Liver (tissue), 8 donors: ENCODE measurements at regions not wholly inside any gene's neighbourhood (a gene's known extent, or its start where the extent isn't known, plus 50 kb on each side); places are given as distances from the start of the nearest gene placed in this dataset.

Experiments used
- DNase-seq: peaks from one replicate; pipeline ENCODE4 v3.0.0-alpha.2; 2017; ENCODE audit warnings: low spot score
- H3K27ac ChIP-seq, 2 donors: one replicate each; pipeline ENCODE4 v1.7.0; 2013; ENCODE audit warnings: inconsistent platforms in 2 of 2, low read length in 2 of 2, control low read depth in 1 of 2, low read depth in 1 of 2, mild to moderate bottlenecking in 1 of 2
- H3K27me3 ChIP-seq, 4 donors: one replicate each; pipeline versions ENCODE4 v1.6.1 to v1.7.0; 2013; ENCODE audit warnings: low read length in 3 of 4, inconsistent platforms in 1 of 4, mild to moderate bottlenecking in 1 of 4, moderate library complexity in 1 of 4; ENCODE audit not compliant: control insufficient read depth in 4 of 4, insufficient read depth in 4 of 4
- H3K36me3 ChIP-seq, 4 donors: one replicate each; pipeline versions ENCODE4 v1.6.1 to v1.7.0; 2013; ENCODE audit warnings: low read length in 3 of 4, mild to moderate bottlenecking in 3 of 4, low read depth in 1 of 4, moderate library complexity in 1 of 4; ENCODE audit not compliant: control insufficient read depth in 4 of 4, insufficient read depth in 3 of 4
- H3K4me1 ChIP-seq, 4 donors: one replicate each; pipeline versions ENCODE4 v1.6.1 to v1.7.0; 2013; ENCODE audit warnings: low read length in 3 of 4, mild to moderate bottlenecking in 3 of 4, moderate library complexity in 1 of 4; ENCODE audit not compliant: control insufficient read depth in 4 of 4, insufficient read depth in 4 of 4
- H3K4me3 ChIP-seq, 3 donors: one replicate each; pipeline versions ENCODE4 v1.6.1 to v1.7.0; 2013; ENCODE audit warnings: low read length in 3 of 3, control low read depth in 1 of 3, low read depth in 1 of 3, mild to moderate bottlenecking in 1 of 3
- H3K9ac ChIP-seq, 2 donors: one replicate each; pipeline ENCODE4 v1.7.0; 2013; ENCODE audit warnings: low read length in 2 of 2, mild to moderate bottlenecking in 2 of 2, moderate library complexity in 2 of 2, control low read depth in 1 of 2, low read depth in 1 of 2
- H3K9me3 ChIP-seq, 4 donors: one replicate each; pipeline versions ENCODE4 v1.6.1 to v1.7.0; 2013; ENCODE audit warnings: low read length in 3 of 4; ENCODE audit not compliant: control insufficient read depth in 4 of 4
- EGR1 ChIP-seq, 2 donors: IDR thresholded peaks; 2 replicates each; pipeline ENCODE4 v1.6.1; 2016 to 2018; ENCODE audit warnings: antibody characterized with exemption in 2 of 2, low read depth in 2 of 2
- FOXA1 ChIP-seq: IDR thresholded peaks from 2 replicates; pipeline ENCODE4 v1.6.1; 2016; ENCODE audit warnings: antibody characterized with exemption
- FOXA2 ChIP-seq: IDR thresholded peaks from 2 replicates; pipeline ENCODE4 v1.6.1; 2016; ENCODE audit warnings: antibody characterized with exemption
- GABPA ChIP-seq, 2 donors: IDR thresholded peaks in 1 of 2; conservative IDR thresholded peaks in 1 of 2; 2 replicates each; pipeline ENCODE4 v1.6.1; 2016; ENCODE audit warnings: antibody characterized with exemption in 2 of 2, mild to moderate bottlenecking in 1 of 2, moderate library complexity in 1 of 2
- HNF4G ChIP-seq: IDR thresholded peaks from 2 replicates; pipeline ENCODE4 v1.6.1; 2016; ENCODE audit warnings: antibody characterized with exemption
- JUND ChIP-seq, 2 donors: IDR thresholded peaks; 2 replicates each; pipeline ENCODE4 v1.6.1; 2016; ENCODE audit warnings: antibody characterized with exemption in 2 of 2
- NR2F2 ChIP-seq: IDR thresholded peaks from 2 replicates; pipeline ENCODE4 v1.6.1; 2016; ENCODE audit warnings: antibody characterized with exemption
- RAD21 ChIP-seq, 2 donors: IDR thresholded peaks; 2 replicates each; pipeline ENCODE4 v1.6.1; 2016; ENCODE audit warnings: antibody characterized with exemption in 2 of 2, mild to moderate bottlenecking in 2 of 2
- RXRA ChIP-seq, 2 donors: IDR thresholded peaks; 2 replicates each; pipeline ENCODE4 v1.6.1; 2017 to 2018; ENCODE audit warnings: antibody characterized with exemption in 2 of 2, mild to moderate bottlenecking in 1 of 2
- SP1 ChIP-seq: IDR thresholded peaks from 2 replicates; pipeline ENCODE4 v1.6.1; 2018; ENCODE audit warnings: antibody characterized with exemption, mild to moderate bottlenecking
- TAF1 ChIP-seq: conservative IDR thresholded peaks from 2 replicates; pipeline ENCODE4 v1.6.1; 2016; ENCODE audit warnings: antibody characterized with exemption, mild to moderate bottlenecking
- WGBS: extraction: QIAGEN DNeasy Blood & Tissue Kit; methylation state at CpG from one replicate; pipeline ENCODE4 v1.1.7; 2013; 5-methylcytosine and 5-hydroxymethylcytosine counted together
- TF ChIP-seq, protein P1 (sequence below): IDR thresholded peaks from 2 replicates; pipeline ENCODE4 v1.6.1; 2016; ENCODE audit warnings: antibody characterized with exemption
- TF ChIP-seq, protein P2 (sequence below): IDR thresholded peaks from 2 replicates; pipeline ENCODE4 v1.6.1; 2016; ENCODE audit warnings: antibody characterized with exemption, mild to moderate bottlenecking
- TF ChIP-seq, protein P3 (sequence below): fragments of 150-350 bp; IDR thresholded peaks from 2 replicates; pipeline ENCODE4 v1.5.1; 2017; ENCODE audit warnings: improper control_type of control experiment, low read depth, low read length; ENCODE audit not compliant: missing input control
- donor health status: healthy.
- donor health status: healthy.
- donor health status: healthy.
- donor health status: healthy.
- donor health status: healthy.

DNA sequence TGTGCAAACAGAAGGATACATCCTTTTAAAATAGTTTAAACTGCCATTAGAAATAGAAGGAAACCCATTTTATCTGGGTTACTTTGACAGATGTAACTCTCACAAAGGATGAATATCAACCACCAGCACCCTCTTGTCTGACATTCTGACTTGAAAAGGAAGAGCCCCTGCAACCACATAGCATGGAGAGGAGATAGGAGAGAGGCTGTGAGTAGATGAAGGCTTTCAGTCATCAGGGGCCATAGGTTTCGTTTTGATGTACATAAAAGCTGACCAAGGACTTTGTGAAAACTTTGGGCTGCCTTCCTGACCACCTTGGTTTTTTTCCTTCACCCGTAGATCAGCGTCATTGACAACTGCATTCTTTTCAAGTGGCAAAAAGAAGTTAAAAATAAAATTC lies 211.6 kb upstream of the PRPS1L1 start:
- whole genome bisulfite sequencing, result 33% methylated on average over 3 of the region's 3 CpGs
- H3K27me3 ChIP-seq, result peaks cover 0 to 7% (median 0%) of the 10 kb centered on the region in 4 donors
- no peaks in the 10 kb centered on the region for H3K36me3 ChIP-seq
- no peaks in the 10 kb centered on the region for H3K4me1 ChIP-seq
- H3K9ac ChIP-seq, result no peak overlapping the region
- H3K27ac ChIP-seq, result no peak overlapping the region
- H3K9me3 ChIP-seq, result peaks cover 0 to 4% (median 2%) of the 10 kb centered on the region in 4 donors
- TF ChIP-seq JUND (IDR thresholded peaks at IDR 0.05) (no peak), SP1 (no peak), GABPA (IDR thresholded peaks at IDR 0.05 in 1 of 2, conservative IDR thresholded peaks at IDR 0.05 in 1 of 2) (no peak), RAD21 (IDR thresholded peaks at IDR 0.05) (no peak), NR2F2 (no peak), EGR1 (IDR thresholded peaks at IDR 0.05; ENCODE audit: low read depth in 2 of 2) (no peak), HNF4G (no peak)
- TF ChIP-seq, protein P1, sequence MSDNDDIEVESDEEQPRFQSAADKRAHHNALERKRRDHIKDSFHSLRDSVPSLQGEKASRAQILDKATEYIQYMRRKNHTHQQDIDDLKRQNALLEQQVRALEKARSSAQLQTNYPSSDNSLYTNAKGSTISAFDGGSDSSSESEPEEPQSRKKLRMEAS, result no peak
- no peak overlapping the region for H3K4me3 ChIP-seq
- DNase-seq, result no peak

DNA sequence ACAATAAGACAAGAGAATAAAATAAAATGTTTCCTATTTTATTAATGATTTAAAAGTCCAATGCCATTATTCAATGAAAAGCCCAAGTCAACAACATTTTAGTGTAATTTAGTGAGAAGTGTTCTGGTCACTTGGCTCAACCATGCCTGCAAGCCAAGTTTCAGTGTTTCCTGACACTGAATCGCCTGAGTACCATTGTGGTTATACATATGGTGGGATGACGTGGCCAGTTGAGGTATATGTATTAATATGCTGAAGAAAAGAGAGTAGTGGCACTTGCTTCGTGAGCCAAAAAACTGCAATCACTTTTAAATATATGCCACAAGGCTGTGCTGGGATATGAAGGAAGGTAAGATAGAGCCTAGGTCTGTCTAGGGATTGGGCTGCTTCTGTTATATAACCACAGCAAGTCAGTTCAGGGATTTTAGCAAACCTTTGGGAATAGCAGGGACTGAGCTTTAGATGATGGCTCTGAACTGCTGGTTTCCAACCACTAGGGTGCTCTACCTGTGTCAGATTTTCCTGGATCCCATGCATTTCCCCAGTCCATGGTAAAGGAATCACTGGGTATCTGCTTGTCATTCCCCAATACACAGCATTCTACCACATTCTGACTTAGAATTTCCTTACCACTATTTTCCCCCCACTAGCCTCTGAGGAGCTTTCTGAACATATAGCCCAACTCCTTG lies 214.0 kb upstream of the PRPS1L1 start:
- H3K4me3 ChIP-seq, result no peak overlapping the region
- WGBS, result 66% methylated on average over 3 of the region's 3 CpGs
- H3K27me3 ChIP-seq, result peaks cover 0 to 7% (median 0%) of the 10 kb centered on the region in 4 donors
- H3K4me1 ChIP-seq, result no peaks in the 10 kb centered on the region
- H3K9ac ChIP-seq, result no peak overlapping the region
- H3K9me3 ChIP-seq, result peaks cover 0 to 9% (median 3%) of the 10 kb centered on the region in 4 donors
- TF ChIP-seq, protein P2, sequence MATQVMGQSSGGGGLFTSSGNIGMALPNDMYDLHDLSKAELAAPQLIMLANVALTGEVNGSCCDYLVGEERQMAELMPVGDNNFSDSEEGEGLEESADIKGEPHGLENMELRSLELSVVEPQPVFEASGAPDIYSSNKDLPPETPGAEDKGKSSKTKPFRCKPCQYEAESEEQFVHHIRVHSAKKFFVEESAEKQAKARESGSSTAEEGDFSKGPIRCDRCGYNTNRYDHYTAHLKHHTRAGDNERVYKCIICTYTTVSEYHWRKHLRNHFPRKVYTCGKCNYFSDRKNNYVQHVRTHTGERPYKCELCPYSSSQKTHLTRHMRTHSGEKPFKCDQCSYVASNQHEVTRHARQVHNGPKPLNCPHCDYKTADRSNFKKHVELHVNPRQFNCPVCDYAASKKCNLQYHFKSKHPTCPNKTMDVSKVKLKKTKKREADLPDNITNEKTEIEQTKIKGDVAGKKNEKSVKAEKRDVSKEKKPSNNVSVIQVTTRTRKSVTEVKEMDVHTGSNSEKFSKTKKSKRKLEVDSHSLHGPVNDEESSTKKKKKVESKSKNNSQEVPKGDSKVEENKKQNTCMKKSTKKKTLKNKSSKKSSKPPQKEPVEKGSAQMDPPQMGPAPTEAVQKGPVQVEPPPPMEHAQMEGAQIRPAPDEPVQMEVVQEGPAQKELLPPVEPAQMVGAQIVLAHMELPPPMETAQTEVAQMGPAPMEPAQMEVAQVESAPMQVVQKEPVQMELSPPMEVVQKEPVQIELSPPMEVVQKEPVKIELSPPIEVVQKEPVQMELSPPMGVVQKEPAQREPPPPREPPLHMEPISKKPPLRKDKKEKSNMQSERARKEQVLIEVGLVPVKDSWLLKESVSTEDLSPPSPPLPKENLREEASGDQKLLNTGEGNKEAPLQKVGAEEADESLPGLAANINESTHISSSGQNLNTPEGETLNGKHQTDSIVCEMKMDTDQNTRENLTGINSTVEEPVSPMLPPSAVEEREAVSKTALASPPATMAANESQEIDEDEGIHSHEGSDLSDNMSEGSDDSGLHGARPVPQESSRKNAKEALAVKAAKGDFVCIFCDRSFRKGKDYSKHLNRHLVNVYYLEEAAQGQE, result no peak
- TF ChIP-seq, protein P3, sequence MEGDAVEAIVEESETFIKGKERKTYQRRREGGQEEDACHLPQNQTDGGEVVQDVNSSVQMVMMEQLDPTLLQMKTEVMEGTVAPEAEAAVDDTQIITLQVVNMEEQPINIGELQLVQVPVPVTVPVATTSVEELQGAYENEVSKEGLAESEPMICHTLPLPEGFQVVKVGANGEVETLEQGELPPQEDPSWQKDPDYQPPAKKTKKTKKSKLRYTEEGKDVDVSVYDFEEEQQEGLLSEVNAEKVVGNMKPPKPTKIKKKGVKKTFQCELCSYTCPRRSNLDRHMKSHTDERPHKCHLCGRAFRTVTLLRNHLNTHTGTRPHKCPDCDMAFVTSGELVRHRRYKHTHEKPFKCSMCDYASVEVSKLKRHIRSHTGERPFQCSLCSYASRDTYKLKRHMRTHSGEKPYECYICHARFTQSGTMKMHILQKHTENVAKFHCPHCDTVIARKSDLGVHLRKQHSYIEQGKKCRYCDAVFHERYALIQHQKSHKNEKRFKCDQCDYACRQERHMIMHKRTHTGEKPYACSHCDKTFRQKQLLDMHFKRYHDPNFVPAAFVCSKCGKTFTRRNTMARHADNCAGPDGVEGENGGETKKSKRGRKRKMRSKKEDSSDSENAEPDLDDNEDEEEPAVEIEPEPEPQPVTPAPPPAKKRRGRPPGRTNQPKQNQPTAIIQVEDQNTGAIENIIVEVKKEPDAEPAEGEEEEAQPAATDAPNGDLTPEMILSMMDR, result no peak
- TF ChIP-seq RXRA (IDR thresholded peaks at IDR 0.05) (no peak), FOXA1 (no peak), SP1 (no peak), TAF1 (no peak), JUND (IDR thresholded peaks at IDR 0.05) (no peak), GABPA (IDR thresholded peaks at IDR 0.05 in 1 of 2, conservative IDR thresholded peaks at IDR 0.05 in 1 of 2) (no peak), NR2F2 (no peak), FOXA2 (no peak)
- no peak overlapping the region for H3K27ac ChIP-seq
- no peaks in the 10 kb centered on the region for H3K36me3 ChIP-seq
- no peak for DNase-seq
